22Rv1 (cell line): ENCODE measurements at regions not wholly inside any gene's neighbourhood (a gene's known extent, or its start where the extent isn't known, plus 50 kb on each side); places are given as distances from the start of the nearest gene placed in this dataset.

Experiments
- H3K27ac ChIP-seq: fragments of 450-650 bp; 2 replicates; pipeline ENCODE4 v1.5.1; 2017
- ZFX ChIP-seq: fragments of 450-650 bp; IDR thresholded peaks from 2 replicates; pipeline ENCODE4 v1.6.1; 2017; ENCODE audit warnings: antibody characterized with exemption, borderline replicate concordance
- TF ChIP-seq, protein P1 (sequence below): fragments of 450-650 bp; IDR thresholded peaks from 2 replicates; pipeline ENCODE4 v1.5.1; 2017; ENCODE audit warnings: mild to moderate bottlenecking

DNA sequence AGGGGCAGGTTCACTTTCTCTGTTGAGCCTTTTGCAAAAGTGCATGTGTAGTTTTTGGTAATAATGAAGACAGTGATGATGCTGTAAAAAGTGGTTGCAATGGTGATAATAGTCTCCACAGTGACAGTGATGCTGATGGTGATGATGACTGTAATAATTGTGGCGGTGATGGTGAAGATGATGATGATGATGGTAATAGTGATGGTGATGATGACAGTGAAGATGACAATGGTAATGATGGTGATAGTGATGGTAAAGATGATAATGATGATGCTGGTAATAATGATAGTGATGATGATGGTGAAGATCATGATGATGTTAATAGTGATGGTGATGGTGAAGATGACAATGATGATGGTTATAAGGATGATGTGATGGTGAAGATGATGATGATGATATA lies 67.7 kb upstream of the LRFN2 start:
- TF ChIP-seq, protein P1, sequence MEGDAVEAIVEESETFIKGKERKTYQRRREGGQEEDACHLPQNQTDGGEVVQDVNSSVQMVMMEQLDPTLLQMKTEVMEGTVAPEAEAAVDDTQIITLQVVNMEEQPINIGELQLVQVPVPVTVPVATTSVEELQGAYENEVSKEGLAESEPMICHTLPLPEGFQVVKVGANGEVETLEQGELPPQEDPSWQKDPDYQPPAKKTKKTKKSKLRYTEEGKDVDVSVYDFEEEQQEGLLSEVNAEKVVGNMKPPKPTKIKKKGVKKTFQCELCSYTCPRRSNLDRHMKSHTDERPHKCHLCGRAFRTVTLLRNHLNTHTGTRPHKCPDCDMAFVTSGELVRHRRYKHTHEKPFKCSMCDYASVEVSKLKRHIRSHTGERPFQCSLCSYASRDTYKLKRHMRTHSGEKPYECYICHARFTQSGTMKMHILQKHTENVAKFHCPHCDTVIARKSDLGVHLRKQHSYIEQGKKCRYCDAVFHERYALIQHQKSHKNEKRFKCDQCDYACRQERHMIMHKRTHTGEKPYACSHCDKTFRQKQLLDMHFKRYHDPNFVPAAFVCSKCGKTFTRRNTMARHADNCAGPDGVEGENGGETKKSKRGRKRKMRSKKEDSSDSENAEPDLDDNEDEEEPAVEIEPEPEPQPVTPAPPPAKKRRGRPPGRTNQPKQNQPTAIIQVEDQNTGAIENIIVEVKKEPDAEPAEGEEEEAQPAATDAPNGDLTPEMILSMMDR, result no peak
- TF ChIP-seq ZFX, result no peak
- H3K27ac ChIP-seq, result no peak overlapping the region

DNA sequence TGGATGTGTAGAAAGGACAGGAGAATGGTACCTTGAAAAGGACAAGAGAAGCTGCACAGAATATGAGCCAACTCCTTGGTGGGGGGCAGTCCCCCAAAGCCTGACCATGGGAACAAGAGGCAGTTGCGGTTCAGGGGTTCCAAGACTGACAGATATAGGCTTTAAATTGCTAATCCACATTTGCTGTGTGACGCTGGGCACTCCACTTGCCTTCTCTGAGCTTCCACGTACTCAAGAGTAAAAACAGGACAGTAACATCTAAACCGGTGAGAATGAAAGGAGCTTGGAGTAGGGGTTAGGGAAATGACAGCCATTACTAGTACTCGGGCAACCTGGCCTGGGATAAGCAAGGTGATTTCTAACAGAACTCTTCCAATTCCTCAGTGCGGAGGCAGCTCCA lies 57.9 kb upstream of the LRFN2 start:
- no peak for TF ChIP-seq ZFX
- TF ChIP-seq, protein P1, result no peak
- H3K27ac ChIP-seq, result no peak overlapping the region

DNA sequence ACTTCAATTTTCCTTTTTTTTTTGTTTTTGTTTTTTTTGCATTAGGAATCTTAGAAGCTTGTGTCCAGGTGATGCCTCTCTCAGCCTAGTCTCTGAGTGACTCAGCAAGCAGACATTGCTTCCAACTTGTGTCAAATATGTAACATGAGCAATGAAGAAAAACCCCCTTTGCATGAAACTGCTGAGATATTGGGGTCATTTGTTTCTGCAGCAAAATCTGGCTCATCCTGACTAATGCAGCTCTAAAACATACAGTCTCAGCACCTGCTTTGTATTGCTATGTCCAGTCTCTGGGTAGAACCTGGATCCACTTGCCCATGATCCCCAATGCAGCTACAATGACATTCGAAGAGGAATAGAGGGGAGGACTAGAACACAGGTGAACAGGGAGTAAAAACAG lies 55.7 kb upstream of the LRFN2 start:
- H3K27ac ChIP-seq, result no peak overlapping the region
- TF ChIP-seq, protein P1, result no peak
- no peak for TF ChIP-seq ZFX

DNA sequence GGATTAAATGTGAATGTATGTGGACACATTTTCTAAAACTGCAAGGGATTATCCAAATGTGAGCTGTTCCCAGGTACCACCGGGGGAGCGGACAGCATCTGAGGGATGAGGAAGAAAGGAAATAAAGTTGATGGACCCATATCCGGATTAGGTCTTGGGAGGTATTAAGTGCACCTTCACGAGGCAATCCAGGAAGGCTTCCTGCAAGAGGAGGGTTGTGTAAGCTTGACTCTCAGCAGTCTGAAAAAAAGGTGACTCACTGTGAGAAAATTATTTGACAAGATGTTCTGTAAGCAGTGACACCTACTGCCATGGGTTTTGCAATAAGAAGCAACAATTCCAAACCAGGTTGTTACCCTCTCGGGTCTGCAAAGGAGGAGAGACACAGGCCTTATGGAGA lies 55.0 kb upstream of the LRFN2 start:
- H3K27ac ChIP-seq, result no peak overlapping the region
- TF ChIP-seq, protein P1, result no peak
- no peak for TF ChIP-seq ZFX

DNA sequence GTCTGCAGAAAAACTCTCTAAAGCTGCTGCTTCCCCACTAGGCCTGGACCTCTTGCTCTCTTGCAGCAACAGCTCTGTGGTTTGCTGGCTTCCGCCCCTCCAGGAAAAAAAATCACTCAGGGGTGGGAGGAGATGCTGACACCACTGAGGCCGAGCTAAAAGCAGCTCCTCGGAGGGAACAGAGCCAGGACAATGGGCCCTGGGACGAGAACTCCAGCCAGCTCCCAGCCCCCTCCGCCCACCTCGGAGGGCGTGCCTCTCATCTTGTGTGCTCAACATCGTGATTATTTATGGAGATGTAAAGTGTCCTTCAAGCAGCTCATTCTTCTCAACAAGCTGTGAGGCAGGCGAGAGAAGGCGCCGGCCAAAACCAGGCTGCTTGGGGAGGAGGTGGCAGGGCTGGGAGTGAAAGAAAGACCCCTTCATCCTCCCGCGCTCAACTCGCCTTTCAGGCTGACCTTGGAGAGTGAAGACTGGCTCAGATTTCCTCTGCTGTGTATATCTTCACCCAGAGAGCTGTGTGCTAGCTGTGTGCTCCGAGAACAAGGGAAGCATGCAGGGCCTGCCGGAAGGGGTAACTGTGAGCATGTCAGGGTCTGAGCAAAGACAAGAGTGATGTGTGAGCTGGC lies 53.5 kb upstream of the LRFN2 start:
- TF ChIP-seq, protein P1, result no peak
- no peak for TF ChIP-seq ZFX
- H3K27ac ChIP-seq, result no peak overlapping the region
